Astrocyte (in vitro differentiated cells and primary cell): ENCODE measurements at regions not wholly inside any gene's neighbourhood (a gene's known extent, or its start where the extent isn't known, plus 50 kb on each side); places are given as distances from the start of the nearest gene placed in this dataset.

Experiments used
- EZH2 ChIP-seq: IDR thresholded peaks from 2 replicates; pipeline ENCODE4 v1.6.1; 2012; ENCODE audit warnings: mild to moderate bottlenecking, low read length, inconsistent platforms; ENCODE audit not compliant: insufficient read depth
- TF ChIP-seq, protein P1 (sequence below): IDR thresholded peaks from 2 replicates; pipeline ENCODE4 v1.5.1; 2011; ENCODE audit warnings: low read depth, mild to moderate bottlenecking, inconsistent platforms, low read length, moderate library complexity; ENCODE audit not compliant: insufficient read depth

DNA sequence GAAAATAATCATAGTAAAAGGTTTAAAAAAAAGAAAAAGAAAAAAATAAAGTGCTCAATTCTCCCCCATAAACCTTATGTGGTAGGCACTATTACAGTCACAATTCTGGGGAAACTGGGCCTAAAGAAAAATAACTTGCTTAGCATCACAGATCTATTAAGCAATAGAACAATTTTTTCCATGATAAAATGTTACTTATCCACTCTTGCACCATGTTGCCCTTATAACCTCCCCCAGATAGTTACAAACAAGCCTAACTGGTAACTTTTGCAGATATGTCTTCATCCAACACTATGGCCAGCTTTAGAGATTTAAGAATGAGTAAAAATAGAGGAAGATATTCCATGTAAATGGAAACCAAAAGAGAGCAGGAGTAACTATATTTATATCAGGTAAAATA, 164.8 kb downstream of the DUSP6 start:
- TF ChIP-seq, protein P1, sequence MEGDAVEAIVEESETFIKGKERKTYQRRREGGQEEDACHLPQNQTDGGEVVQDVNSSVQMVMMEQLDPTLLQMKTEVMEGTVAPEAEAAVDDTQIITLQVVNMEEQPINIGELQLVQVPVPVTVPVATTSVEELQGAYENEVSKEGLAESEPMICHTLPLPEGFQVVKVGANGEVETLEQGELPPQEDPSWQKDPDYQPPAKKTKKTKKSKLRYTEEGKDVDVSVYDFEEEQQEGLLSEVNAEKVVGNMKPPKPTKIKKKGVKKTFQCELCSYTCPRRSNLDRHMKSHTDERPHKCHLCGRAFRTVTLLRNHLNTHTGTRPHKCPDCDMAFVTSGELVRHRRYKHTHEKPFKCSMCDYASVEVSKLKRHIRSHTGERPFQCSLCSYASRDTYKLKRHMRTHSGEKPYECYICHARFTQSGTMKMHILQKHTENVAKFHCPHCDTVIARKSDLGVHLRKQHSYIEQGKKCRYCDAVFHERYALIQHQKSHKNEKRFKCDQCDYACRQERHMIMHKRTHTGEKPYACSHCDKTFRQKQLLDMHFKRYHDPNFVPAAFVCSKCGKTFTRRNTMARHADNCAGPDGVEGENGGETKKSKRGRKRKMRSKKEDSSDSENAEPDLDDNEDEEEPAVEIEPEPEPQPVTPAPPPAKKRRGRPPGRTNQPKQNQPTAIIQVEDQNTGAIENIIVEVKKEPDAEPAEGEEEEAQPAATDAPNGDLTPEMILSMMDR, result no peak
- TF ChIP-seq EZH2, result no peak
